ENCODE measurements at regions not wholly inside any gene's neighbourhood (a gene's known extent, or its start where the extent isn't known, plus 50 kb on each side); places are given as distances from the start of the nearest gene placed in this dataset.

GRCh38 chr4:132797856-132798255, 351.2 kb upstream of the PCDH10 start:
- TF ChIP-seq SRSF1 (optimal IDR thresholded peaks at IDR 0.05; ENCODE audit: low read depth, low read length) (no peak), MAZ (IDR thresholded peaks at IDR 0.05; ENCODE audit: borderline replicate concordance, low read depth, low read length) (no peak), MAZ (CRISPR knock-in tag; IDR thresholded peaks at IDR 0.05; ENCODE audit: low read depth) (no peak), JUN (CRISPR knock-in tag; IDR thresholded peaks at IDR 0.05) (no peak), ZFY (CRISPR knock-in tag; IDR thresholded peaks at IDR 0.05) (no peak), CTCF (CRISPR knock-in tag; IDR thresholded peaks at IDR 0.05) (no peak), EP300 (IDR thresholded peaks at IDR 0.05; ENCODE audit: low read depth in 2 of 2, low read length in 2 of 2) (no peak), EP300 (CRISPR knock-in tag; IDR thresholded peaks at IDR 0.05; ENCODE audit: borderline replicate concordance) (no peak)

All from HepG2 (cell line).